HG03442 (cell line): ENCODE measurements at regions not wholly inside any gene's neighbourhood (a gene's known extent, or its start where the extent isn't known, plus 50 kb on each side); places are given as distances from the start of the nearest gene placed in this dataset.

Experiments
- ATAC-seq: cut with Tn5 transposase; IDR thresholded peaks from one replicate; pipeline ENCODE4 v1.9.1; 2021; ENCODE audit warnings: mild to moderate bottlenecking, moderate library complexity; ENCODE audit not compliant: unreplicated experiment

DNA sequence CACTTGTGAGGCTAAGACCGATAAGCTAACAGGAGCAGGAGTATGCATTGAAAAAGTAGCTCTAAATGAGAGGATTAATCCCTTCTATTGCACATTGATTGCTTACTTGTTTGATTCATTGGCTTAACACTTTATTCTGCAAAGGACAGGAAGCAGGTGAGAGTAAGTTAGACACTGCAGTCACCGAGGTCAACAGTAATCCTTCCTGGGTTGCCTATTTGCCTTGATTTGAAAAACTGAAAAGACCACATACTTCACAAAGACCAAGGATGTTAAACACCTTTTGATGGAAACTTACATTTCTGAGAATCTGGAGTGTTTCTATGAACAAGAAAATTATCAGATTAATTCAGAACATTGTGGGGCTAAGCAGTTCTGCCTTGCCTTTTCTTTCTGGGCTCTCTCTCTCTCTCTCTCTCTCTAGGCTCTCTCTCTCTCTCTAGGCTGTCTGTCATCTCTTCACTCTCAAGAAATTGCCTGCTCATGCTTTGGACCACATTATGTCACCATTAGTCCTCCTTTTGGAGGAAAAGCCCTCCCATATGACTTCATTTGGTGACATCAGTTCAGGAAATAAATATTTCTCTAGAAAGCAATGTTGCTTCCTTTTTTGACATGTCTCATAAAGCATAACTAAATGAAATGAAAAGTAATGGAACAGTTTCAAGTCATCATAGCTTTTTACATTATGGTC lies 103.8 kb downstream of the TNFSF18 start:
- no peak for ATAC-seq

DNA sequence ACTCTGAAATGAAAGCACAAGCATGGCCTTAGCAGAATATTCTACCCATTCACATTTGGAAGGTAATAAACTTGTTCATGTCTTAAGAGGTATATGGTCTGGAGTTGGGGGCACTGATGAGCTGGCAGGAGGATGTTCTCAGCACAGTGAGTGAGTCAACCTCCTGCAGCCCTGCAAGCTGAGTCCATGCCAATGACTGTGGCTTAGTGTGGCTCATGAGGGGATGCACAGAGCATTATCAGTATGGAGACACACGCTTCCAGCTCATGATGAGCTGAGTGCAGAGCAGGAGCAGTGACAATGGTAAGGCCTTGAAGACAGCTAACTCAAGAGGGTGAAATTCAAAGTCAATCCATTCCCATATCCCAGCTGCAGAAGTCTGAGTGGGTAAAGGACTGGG lies 102.3 kb downstream of the TNFSF18 start:
- no peak for ATAC-seq

DNA sequence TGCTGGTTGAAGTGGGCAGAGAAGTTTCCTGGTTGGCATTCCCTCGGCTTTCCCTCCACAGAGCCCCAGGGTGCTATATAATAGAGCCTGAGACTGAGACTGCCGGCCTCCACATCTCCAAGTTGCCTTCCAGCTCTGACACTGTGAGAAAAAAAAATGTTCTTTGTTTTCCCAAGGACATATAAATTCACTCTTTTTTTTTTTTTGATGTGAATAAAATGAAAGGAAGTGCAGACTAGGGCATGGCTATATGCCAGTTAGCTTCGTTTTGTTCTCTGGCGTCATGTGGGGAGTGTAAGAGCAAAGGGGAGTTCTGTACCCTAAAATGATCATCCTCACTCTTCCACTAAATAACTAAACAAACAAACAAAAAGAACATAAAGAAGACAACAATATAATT lies 101.6 kb downstream of the TNFSF18 start:
- no peak for ATAC-seq

DNA sequence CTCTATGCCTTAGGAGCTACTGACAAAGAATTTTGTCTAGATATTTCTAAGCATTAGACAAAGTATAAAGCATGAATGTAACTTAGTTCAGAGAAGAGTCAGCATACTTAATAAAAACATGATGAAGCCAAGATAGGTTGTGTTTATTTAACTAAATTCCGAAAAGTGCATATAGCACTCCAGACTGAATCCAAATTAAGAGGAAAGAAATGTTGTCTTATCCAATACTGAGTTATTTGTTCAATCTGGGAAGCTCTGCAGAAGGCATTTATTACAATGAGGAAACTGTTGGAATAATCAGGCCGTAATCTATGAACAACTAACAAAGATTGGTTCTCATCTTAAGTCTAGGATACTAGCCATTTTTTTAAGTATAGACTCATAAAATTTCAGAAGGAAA lies 100.2 kb downstream of the TNFSF18 start:
- no peak for ATAC-seq

DNA sequence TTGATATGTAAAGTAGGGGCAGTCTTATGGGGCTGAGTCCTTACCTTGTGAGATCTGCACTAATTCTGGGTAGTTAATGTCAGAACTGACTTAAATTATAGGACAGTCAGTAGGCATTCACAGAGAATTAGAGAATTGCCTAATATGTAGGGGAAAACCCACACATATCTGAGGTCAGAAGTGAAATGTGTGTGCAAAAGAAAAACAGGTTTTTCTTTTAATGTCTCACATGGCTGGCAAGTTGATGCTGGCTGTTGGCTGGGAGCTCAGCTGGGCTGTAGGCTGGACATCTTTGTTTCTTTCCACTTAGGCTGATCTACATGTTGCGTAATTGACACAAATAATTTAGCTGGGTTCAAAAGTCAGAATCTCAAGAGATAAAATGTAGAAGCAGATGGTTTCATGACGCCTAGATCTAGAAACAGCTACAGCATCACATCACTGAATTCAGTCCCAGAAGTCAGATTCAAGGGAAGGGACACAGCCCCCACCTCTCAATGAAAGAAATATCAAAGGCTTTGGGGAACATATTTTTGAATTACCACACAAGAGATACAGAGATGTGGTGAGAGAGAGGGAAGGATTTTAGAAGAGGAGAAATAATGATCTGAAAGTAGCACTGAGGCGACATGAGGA lies 98.9 kb downstream of the TNFSF18 start:
- ATAC-seq: no peak

DNA sequence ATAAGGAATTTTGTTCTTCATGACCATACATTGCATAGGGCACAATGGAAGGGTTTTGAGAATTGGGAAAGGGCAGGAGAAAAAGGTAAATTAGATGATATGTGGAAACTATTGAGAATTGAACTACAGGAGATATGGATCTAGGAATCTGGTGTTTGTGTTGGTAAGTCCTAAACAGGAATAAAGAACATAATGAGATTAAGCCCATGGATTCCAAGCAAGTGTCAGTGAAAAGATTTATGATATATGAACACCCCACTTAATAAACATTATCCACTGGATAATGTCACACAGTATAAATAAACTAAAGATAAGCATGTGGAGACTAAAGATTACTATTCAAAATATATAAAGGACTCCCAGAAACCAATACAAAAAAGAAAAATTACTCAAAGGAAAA lies 98.2 kb downstream of the TNFSF18 start:
- no peak for ATAC-seq

DNA sequence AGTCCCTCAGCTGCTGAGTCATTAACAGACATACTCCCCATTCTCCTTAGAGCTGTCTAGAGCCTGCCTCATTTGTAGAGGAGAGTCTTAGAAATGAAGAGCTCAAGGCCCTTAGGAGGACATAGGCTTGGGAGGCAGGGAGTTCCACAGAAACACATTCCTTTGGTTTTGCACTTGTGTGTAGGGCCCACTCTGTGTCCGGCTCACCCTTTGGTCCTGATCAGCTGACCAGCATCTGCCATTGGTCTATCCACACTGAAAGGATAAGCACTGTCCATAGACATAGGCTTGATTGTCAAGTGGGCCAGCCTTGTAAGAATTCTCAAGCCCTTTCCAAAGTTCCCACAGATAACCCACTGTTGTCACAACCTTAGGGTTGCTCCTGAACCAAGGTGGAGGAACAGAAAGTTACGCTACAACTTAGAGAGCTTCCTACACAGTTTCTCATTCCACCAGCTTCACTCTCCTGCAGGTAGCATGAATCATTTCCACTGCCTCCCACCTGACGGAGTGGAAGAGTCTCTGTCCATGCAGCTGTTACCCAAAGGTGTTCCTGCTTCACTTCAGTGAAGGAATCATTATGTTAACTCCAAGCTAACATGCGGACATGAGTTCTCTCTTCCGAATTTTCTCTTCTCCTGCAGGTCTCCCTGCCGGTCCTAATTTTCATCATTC lies 96.1 kb downstream of the TNFSF18 start:
- ATAC-seq: no peak

DNA sequence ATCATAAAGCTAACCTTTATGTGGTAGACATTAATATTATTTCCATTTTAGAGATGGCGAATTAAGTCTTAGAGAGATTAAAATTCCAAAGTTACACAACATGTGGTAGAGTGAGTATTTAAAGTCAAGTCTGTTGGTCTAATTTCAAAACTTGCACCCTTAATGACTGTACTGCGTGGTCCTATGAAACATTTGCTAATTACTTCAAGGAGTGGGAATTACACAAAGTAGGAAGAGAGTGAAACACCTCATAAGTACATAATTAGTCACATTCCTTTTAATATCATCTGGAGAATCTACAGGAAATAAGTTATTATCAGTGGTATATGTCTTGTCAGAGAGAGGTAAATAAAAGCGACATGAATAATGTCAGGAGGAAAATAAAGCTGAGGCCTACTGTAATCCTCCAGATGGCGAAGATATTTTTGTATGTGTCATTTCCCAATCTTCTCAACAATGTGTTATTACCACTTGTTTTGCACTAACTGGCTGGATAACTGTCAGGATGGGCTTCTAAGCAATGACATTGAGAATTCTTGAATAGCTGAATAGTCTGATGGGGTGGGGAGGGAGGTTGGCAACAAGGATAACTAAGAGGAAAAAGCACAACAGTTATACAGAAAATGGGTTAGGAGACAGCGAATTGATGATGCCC lies 95.5 kb downstream of the TNFSF18 start:
- no peak for ATAC-seq

DNA sequence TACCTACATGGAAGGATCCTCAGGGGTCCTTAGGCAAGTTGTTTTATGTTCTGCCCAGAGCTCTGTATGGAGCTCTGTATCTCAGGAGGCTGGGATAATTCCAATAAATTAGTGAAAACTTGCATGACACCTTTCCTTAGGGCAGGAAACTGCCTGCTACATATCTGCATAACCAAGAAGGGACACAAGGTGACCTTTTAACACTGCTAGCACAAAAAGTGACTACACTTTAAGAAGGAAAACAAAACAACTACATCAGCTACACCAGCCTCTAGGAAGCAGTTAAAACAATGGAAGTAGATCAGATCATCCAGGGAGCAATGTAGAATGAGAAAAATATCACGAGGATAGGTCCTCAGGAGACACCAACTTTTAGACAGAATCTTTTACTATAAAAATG lies 93.9 kb downstream of the TNFSF18 start:
- ATAC-seq: no peak

DNA sequence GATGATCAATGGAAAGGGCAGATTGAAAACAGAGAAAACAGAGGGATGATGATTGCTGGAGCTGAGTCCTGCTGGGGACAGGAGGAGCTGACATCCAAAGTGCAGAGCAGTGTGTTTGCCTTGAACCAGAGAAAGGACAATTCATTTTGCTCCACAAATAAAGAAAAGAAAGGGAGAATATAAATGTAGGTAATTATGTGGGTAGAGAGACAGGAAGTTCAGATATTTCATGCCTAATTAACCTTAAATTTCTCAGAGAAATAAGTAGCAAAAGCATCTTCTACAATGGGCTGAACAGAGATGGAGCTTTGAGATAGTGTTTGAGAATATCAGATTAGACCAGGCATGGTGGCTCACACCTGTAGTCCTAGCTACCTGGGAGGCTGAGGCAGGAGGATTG lies 93.2 kb downstream of the TNFSF18 start:
- no peak for ATAC-seq

DNA sequence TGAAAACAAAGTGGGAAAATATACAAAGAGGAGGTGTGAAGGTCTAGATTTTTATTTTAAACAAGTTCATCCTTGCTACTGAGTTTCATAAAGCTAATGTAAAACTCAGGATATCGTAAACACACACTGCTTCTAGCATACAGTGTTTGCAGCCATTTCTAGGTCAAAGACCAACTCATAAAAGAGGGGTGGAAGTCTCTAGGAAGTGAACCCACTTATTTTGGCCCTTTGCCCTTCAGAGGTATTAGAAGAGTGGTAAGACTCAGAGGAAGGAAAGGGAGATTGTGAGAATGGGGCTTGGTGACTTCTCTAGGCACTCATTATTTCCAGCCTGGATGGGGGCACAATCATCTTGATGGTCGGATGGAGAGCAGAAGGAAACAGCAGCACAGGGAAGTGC lies 91.2 kb downstream of the TNFSF18 start:
- ATAC-seq: no peak

DNA sequence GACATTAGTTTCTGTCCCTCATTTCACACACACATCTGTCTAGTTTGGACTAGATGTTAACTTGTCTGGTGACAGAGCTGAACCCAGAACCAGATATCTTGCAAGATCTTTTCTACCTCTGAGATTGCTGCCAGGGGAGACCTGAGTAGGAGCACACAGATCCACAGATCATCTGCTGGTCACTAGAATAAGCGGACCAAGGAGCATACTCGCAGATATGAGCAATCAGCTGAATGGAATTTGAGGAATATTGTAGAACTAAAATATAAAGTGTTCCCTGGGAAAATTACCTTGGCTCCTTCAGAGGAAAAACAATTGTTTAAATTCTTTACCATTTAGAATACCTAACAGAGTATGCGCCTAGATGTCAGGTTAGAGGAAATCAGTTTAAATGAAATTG lies 90.7 kb downstream of the TNFSF18 start:
- no peak for ATAC-seq

DNA sequence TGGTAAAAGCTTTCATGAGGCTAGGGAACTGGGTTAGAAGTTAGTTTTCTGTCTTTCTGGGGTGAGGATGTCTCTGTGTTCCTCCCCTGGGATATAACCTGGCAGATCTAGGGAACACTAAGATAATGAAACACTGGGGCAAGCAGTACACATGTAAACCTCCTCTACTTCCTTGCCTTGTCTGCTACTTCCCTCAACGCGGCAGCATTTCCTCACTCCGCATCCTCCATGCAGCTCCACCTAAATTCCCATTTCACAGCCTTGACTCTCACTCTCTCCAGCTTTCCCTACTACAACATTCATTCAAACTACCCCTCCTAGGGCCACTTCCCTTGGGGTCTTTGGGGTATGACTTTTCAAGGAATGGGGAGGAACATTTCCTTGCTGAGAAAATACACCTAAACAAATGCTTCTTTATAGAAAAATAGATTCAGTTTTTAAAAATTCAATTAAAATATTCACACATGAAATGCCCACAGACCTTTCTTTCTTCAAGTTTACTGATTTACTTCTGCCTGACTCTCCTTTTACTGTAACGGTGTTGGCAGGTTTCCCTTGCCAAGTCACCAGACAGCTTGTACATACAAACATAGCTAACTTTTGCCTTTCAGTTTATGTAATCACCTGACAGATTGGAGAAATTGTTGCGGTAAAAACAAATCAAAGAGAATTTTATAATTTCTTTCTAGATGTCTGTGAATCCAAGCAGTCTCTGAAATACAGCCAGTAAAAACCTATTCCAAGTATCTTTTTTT lies 90.1 kb downstream of the TNFSF18 start:
- no peak for ATAC-seq

DNA sequence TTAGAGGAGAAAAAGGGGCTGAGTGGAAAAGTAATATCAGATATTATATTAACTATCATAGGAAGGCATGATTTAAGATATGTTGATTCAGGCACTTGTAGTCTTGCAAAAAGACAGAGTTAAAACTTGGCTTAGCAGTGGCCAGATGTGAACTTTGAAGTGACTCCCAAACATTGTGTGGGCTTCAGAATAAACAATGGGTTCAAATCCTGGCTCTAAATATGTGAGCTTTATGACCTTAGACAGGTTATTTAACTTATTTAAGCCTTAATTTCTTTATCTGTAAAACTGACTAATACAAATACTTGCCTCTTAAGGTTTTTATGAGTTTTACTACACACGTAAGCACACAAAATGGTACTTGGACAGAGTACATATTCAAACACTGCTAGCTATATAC lies 85.9 kb downstream of the TNFSF18 start:
- no peak for ATAC-seq

DNA sequence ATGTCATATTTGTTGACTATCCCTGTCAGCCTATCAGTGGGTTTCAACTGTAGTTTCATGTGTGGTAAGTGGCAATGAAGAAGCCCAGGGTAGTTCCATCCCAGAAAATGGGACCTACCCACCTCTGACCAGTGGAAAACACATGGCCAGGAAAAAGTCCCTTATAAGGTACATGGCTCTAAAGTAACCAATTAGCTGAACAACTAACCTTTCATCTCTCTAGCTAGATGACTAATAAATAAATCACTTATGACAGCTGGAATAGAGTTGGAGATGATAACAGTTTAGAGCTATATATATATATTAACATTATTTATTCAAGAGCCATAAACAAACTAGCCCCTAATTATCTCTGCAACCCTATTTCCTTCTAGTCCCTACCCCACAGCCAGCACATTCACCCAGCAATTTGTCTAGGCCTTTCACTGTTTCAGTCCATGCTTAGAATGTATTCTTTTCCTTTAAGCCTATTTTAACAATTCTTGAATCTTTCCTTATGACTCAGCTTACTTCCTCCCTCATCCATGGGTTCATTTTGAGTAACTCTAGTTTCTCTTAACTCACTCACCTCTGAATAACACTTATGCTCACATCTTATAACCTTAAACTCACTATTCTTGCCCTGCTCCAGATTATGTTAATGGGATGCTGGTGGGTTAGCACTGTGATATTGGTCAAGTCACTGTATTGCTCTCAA lies 83.7 kb downstream of the TNFSF18 start:
- no peak for ATAC-seq

DNA sequence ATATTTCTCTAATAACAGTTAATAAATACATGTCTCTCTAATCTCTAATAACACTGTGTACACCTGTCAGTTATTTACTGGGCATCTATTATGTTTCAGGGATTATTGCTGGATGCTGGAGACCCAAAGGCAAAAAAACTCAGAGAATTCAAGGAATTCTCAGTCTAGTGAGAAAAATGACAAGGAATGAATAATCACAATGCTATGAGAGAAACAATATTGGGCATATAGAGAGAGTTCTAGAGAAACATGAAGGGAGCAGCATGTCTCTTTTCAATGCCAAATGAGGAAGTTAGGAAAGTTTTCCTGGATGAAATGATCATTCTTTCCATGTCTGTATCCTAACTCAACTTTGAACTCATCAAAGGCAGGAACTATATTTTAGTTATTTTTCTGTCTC lies 82.8 kb downstream of the TNFSF18 start:
- ATAC-seq: no peak

DNA sequence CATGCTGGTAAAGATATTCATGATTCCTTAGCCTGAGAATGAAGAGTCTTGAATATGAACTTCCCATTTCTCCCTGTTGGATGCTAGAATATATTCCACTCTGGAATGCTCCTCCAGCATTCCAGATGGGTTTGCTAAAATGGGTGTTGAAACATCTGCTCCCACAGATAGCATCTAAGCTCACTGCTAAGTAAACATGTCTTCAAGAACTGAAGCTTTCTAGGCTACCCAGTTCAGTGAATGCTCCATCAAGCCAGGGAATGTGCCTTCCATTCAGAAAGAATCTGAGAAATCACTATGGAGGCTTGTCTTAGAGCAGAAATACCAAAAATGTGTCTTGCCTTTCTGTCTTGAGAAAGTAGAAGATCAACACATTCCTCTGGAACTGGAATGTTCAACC lies 81.1 kb downstream of the TNFSF18 start:
- no peak for ATAC-seq

DNA sequence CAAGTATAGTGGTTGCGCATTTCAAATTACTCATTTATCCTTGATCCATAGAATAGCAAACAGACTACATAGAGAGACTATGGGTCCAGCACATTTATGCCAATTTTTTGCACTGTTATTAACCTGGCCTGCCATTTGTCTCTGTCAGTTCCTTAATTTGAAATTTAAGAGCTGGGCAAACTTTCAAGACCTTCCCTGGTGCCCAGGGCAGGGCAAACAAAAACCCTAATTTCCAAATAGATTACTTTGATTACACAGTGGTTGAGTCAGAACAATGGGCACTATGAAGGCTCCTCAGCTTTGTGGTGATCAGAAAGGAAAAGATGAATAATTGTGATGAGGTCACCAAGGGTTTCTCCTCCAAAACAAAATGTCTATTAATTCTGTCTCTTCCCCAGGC lies 80.6 kb downstream of the TNFSF18 start:
- no peak for ATAC-seq

DNA sequence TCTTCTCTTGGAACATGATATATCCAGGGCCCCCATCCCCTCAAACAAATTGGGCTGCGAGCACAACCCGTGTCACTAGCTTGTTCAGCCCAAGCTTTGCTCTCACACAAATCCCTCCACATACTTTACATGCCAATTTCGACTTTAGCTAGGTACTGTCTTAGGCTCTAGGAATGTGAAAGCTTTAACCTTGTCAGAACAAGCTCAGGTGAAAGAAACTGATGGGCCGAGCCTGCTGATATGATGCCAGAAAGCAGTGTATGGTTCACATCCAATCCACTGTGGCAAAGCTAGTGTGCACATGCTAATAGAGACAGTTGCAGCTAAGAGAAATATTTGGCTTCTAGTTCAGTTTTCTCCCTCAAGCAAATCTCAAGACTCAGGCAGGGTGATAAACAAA lies 79.5 kb downstream of the TNFSF18 start:
- no peak for ATAC-seq

DNA sequence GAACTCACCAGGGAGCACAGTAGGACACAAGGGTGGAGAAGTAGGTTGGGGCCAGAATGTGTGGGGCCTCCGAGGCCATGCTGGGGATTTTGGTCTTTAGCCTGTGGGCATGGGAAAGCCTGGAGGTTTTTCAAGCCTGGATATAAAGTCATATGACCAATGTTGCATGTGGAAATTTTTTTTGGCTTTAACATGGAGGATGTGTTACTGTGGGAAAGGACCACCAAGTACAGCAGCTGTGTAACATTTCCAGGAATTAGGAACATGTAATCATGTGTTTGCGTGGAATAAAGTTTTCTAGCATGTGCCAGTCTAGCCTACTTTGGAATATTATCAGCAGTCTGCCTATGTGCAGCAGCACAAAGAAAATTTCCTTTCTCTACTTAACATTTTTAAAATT lies 78.5 kb downstream of the TNFSF18 start:
- ATAC-seq: no peak

DNA sequence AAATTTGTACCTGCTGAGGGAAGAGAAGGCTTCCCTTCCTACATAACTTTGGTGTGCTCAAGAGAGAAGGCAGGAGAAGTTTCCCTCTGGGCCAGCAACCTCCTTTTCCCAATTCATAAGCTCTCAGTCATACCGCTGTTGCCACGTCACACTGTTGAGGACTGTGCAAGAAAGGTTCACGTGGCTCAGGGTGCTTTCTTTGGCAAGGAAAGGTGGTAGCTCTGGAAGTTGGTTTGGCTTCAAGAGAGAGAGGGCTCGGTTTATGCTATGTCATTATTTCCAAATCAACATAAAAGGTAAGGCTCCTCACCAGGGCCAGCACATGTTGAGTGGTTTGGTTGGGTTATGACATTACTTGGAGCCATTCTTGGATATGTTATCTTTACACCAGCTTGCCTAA lies 77.3 kb downstream of the TNFSF18 start:
- no peak for ATAC-seq
